ENCODE measurements at regions not wholly inside any gene's neighbourhood (a gene's known extent, or its start where the extent isn't known, plus 50 kb on each side); places are given as distances from the start of the nearest gene placed in this dataset.

DNA sequence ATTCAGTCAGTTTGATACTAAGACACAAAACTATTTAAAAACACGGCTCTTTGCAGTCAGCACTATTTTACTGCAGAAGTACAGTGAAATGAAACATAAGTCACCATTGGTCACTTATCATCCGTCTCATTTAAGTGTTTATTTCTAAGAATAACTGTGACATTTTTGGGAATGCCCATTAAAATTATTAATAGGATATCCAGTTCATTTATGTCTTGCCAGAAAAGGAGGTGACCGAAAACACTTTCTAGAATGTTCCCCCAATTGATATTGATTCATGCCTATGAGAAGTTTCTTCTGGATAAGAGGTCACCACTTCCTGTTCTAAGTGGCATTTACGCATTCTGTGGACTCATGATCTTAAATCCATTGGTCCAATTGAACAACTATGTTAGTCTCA lies 477.3 kb downstream of the LIG4 start:
- ChIA-PET CTCF (no interaction called here), POLR2A (no interaction called here)
- TF ChIP-seq, protein P1, sequence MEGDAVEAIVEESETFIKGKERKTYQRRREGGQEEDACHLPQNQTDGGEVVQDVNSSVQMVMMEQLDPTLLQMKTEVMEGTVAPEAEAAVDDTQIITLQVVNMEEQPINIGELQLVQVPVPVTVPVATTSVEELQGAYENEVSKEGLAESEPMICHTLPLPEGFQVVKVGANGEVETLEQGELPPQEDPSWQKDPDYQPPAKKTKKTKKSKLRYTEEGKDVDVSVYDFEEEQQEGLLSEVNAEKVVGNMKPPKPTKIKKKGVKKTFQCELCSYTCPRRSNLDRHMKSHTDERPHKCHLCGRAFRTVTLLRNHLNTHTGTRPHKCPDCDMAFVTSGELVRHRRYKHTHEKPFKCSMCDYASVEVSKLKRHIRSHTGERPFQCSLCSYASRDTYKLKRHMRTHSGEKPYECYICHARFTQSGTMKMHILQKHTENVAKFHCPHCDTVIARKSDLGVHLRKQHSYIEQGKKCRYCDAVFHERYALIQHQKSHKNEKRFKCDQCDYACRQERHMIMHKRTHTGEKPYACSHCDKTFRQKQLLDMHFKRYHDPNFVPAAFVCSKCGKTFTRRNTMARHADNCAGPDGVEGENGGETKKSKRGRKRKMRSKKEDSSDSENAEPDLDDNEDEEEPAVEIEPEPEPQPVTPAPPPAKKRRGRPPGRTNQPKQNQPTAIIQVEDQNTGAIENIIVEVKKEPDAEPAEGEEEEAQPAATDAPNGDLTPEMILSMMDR (IDR thresholded peaks at IDR 0.05; ENCODE audit: control extremely low read depth, extremely low read depth, low read depth, missing control alignments), result no peak
- no peak for DNase-seq (ENCODE audit: extremely low spot score)

DNA sequence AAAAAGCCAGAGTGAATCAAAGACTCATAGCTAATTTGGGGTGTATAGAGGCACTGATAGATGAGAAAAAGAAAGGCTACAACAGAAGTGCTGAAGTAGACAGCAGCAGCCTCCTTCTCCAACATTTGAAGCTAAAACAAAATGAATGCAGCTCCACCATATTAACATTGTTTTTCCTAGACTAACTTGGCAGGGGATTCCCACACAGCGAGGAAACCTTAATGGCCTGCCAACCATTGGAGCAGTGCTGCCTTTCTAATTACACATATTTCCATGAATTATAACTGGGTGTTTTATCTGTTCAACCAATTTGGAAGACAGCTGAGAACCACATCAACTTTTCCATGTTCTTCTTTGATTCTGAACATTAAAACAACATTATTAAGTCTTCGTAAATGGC lies 478.6 kb downstream of the LIG4 start:
- TF ChIP-seq, protein P1 (IDR thresholded peaks at IDR 0.05; ENCODE audit: control extremely low read depth, extremely low read depth, low read depth, missing control alignments), result no peak
- no peak for DNase-seq (ENCODE audit: extremely low spot score)
- POLR2A ChIA-PET, result no interaction called here
- CTCF ChIA-PET, result interaction anchor here (1.0 to 1.4 kb wide), 2 partner anchors 13 to 33 kb away, joined by 3 to 4 read pairs; no protein-coding TSS in a partner anchor

DNA sequence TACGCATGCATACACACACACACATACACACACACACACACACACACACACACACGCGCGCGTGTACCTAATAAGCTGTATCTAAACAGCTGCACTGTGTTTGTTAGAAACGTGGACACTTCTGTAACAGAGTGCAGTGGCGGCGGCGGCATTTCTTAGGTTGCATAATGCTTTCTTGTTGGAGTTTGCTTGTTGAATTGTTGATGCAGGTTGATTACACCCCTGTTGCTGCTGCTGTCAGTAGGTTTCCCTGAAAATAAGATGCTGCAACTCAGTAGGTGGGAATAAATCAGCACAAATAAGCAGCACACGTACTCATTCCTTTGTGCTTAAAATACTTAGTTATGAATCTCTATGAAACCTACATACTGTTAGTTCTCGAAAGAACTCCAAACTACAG lies 479.2 kb downstream of the LIG4 start:
- ChIA-PET CTCF (interaction anchor here (1.4 kb wide), 1 partner anchor 12 kb away, joined by 4 read pairs; no protein-coding TSS in a partner anchor), POLR2A (no interaction called here)
- TF ChIP-seq, protein P1 (IDR thresholded peaks at IDR 0.05; ENCODE audit: control extremely low read depth, extremely low read depth, low read depth, missing control alignments), result no peak
- DNase-seq (ENCODE audit: extremely low spot score), result no peak

DNA sequence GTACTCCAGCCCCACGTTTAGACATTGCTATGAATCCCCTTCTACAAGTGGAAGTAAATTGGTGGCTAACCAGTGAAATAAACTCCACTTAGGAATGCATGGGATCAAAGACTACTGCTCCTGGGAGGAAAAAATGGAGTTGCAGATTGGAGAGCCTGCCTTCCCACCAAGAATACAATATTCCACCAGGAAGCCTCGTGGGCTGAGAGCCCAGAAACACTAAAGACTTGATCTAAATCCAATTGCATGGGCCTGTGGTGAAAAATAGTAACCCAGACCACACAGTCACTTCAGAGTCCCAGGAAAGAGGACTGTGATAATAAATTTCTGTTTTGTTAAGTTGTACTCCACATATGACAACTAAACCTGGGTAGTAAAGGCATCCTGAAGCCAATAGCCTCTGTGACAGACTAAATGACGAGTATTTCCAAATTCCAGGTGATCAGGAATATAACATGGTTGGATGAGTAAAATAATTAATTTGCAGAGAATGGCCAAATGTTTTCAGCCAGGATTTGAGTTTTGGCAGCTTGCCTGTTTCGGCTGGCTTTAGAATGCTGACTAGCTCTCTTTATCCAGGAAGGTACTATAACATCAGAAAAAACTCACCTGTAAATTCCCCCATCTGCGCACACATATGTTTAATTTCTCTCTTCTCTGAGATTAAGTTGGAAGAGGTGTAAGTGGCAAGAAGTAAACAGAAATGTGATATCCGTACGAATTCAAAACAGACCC lies 480.3 kb downstream of the LIG4 start:
- DNase-seq (ENCODE audit: extremely low spot score), result no peak
- TF ChIP-seq, protein P1 (IDR thresholded peaks at IDR 0.05; ENCODE audit: control extremely low read depth, extremely low read depth, low read depth, missing control alignments), result no peak
- ChIA-PET POLR2A (no interaction called here), CTCF (no interaction called here)

DNA sequence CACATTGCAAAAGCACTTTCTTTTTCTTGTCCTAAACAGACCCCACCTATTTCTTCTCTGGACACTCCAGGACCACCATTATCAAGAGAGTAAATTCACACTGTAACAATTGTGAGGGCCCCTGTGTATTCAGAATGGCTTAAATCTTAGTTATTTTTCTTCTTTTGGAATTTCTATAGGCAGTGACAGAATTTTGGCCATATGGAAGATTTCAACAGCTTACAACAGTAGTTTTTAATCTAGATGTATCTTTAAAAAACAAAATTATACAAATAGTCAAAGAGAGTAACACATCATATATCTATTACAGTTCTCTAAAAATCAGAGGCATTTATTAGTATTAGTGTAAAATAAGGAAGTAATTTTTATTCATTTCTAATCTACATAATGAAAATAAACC lies 482.1 kb downstream of the LIG4 start:
- POLR2A ChIA-PET, result no interaction called here
- TF ChIP-seq, protein P1 (IDR thresholded peaks at IDR 0.05; ENCODE audit: control extremely low read depth, extremely low read depth, low read depth, missing control alignments), result no peak
- no peak for DNase-seq (ENCODE audit: extremely low spot score)
- CTCF ChIA-PET, result no interaction called here

DNA sequence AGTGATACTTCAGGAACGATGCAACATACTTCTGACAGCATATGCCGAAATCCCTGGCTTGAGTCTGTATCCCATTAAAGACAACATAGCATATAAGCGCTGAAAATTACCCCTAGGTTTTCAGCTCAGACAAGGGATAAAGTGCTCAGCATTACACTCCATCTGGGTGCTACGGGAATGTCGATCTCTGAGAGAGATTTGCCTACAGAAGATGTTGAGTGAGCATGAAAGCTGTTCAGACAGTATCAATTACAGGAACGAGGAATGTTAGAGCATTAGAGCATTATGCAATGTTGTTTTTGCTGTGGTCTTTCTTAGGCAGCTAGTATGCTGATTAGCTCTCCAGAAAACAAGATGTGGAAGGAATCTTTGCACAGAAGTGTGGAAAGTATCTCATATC lies 484.5 kb downstream of the LIG4 start:
- POLR2A ChIA-PET, result no interaction called here
- DNase-seq (ENCODE audit: extremely low spot score), result no peak
- CTCF ChIA-PET, result no interaction called here
- TF ChIP-seq, protein P1 (IDR thresholded peaks at IDR 0.05; ENCODE audit: control extremely low read depth, extremely low read depth, low read depth, missing control alignments), result no peak
